ENCODE measurements at regions not wholly inside any gene's neighbourhood (a gene's known extent, or its start where the extent isn't known, plus 50 kb on each side); places are given as distances from the start of the nearest gene placed in this dataset.

DNA sequence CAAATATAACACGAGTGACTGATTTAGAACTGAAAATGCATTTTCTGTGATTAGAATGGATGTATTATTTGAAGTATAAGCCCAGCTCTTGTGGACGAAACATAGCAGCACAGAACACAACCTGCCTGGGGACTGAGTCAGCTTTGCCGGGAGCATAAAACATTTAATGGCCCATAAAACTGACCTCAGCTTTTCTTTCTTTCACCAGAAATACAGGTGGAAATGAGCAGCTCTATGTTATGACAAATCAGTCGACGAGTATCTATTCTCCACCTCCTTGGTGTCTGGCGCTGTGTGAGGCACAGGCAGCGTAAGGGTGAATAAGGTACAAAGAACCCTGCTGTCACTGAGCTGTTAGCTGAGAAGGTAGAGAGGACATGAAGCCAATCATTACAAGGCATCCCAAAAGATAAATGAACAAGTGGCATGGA, 471.6 kb upstream of the AKR1E2 start:
- TF ChIP-seq EP300 (IDR thresholded peaks at IDR 0.05): no peak
- TF ChIP-seq, protein P1, sequence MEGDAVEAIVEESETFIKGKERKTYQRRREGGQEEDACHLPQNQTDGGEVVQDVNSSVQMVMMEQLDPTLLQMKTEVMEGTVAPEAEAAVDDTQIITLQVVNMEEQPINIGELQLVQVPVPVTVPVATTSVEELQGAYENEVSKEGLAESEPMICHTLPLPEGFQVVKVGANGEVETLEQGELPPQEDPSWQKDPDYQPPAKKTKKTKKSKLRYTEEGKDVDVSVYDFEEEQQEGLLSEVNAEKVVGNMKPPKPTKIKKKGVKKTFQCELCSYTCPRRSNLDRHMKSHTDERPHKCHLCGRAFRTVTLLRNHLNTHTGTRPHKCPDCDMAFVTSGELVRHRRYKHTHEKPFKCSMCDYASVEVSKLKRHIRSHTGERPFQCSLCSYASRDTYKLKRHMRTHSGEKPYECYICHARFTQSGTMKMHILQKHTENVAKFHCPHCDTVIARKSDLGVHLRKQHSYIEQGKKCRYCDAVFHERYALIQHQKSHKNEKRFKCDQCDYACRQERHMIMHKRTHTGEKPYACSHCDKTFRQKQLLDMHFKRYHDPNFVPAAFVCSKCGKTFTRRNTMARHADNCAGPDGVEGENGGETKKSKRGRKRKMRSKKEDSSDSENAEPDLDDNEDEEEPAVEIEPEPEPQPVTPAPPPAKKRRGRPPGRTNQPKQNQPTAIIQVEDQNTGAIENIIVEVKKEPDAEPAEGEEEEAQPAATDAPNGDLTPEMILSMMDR (IDR thresholded peaks at IDR 0.05): no peak
